Duodenal mucosa (tissue), 2 donors: ENCODE measurements at regions not wholly inside any gene's neighbourhood (a gene's known extent, or its start where the extent isn't known, plus 50 kb on each side); places are given as distances from the start of the nearest gene placed in this dataset.

ENCODE experiments used
- H3K27ac ChIP-seq: one replicate; pipeline ENCODE4 v1.7.0; 2013; ENCODE audit warnings: low read depth, low read length
- H3K27me3 ChIP-seq, 2 donors: one replicate each; pipeline ENCODE4 v1.7.0; 2013; ENCODE audit warnings: low read length in 2 of 2, control low read depth in 1 of 2; ENCODE audit not compliant: insufficient read depth in 2 of 2, control insufficient read depth in 1 of 2
- H3K36me3 ChIP-seq, 2 donors: one replicate each; pipeline ENCODE4 v1.7.0; 2013; ENCODE audit warnings: low read length in 2 of 2, control low read depth in 1 of 2; ENCODE audit not compliant: insufficient read depth in 2 of 2, control insufficient read depth in 1 of 2
- H3K4me1 ChIP-seq, 2 donors: one replicate each; pipeline ENCODE4 v1.7.0; 2013; ENCODE audit warnings: low read length in 2 of 2, control low read depth in 1 of 2; ENCODE audit not compliant: insufficient read depth in 2 of 2, control insufficient read depth in 1 of 2
- H3K4me3 ChIP-seq, 2 donors: one replicate each; pipeline ENCODE4 v1.7.0; 2013; ENCODE audit warnings: low read length in 2 of 2, low read depth in 1 of 2
- H3K9ac ChIP-seq, 2 donors: one replicate each; pipeline ENCODE4 v1.7.0; 2013; ENCODE audit warnings: low read length in 2 of 2, low read depth in 1 of 2
- H3K9me3 ChIP-seq, 2 donors: one replicate each; pipeline ENCODE4 v1.7.0; 2013; ENCODE audit warnings: low read length in 2 of 2, control low read depth in 1 of 2; ENCODE audit not compliant: control insufficient read depth in 1 of 2

- H3K9me3 ChIP-seq = no peaks in the 10 kb centered on the region
- peaks cover 0 to 4% of the 10 kb centered on the region in 2 donors for H3K27me3 ChIP-seq
- H3K4me3 ChIP-seq = no peak overlapping the region
- H3K9ac ChIP-seq = no peak overlapping the region
- no peaks in the 10 kb centered on the region for H3K36me3 ChIP-seq
- no peaks in the 10 kb centered on the region for H3K4me1 ChIP-seq
- no peak overlapping the region for H3K27ac ChIP-seq
These were observed 182.4 kb upstream of the TSHZ2 start for GRCh38 chr20:52789716-52790115.

GRCh38 chr20:52787962-52788361, 184.2 kb upstream of the TSHZ2 start:
- no peaks in the 10 kb centered on the region for H3K36me3 ChIP-seq
- H3K4me1 ChIP-seq = no peaks in the 10 kb centered on the region
- no peak overlapping the region for H3K4me3 ChIP-seq

GRCh38 chr20:52787216-52787615, 184.9 kb upstream of the TSHZ2 start:
- Histone ChIP-seq H3K4me1 (no peaks in the 10 kb centered on the region), H3K9ac (no peak overlapping the region), H3K9me3 (no peaks in the 10 kb centered on the region), H3K4me3 (no peak overlapping the region), H3K36me3 (no peaks in the 10 kb centered on the region), H3K27ac (no peak overlapping the region), H3K27me3 (peaks cover 0 to 4% of the 10 kb centered on the region in 2 donors)

More at GRCh38 chr20:52787962-52788361, 184.2 kb upstream of the TSHZ2 start:
- Histone ChIP-seq H3K9ac (no peak overlapping the region), H3K9me3 (no peaks in the 10 kb centered on the region), H3K27ac (no peak overlapping the region), H3K27me3 (peaks cover 0 to 4% of the 10 kb centered on the region in 2 donors)

GRCh38 chr20:52785679-52786078, 186.5 kb upstream of the TSHZ2 start:
- H3K4me1 ChIP-seq = no peaks in the 10 kb centered on the region

GRCh38 chr20:52783769-52784168, 188.4 kb upstream of the TSHZ2 start:
- no peaks in the 10 kb centered on the region for H3K9me3 ChIP-seq
- H3K36me3 ChIP-seq = no peaks in the 10 kb centered on the region
- H3K27me3 ChIP-seq = no peaks in the 10 kb centered on the region
- H3K4me3 ChIP-seq = no peak overlapping the region
- no peak overlapping the region for H3K27ac ChIP-seq
- no peak overlapping the region for H3K9ac ChIP-seq
- H3K4me1 ChIP-seq = no peaks in the 10 kb centered on the region

More at GRCh38 chr20:52785679-52786078, 186.5 kb upstream of the TSHZ2 start:
- Histone ChIP-seq H3K27me3 (no peaks in the 10 kb centered on the region), H3K27ac (no peak overlapping the region), H3K9ac (no peak overlapping the region), H3K9me3 (no peaks in the 10 kb centered on the region), H3K4me3 (no peak overlapping the region), H3K36me3 (no peaks in the 10 kb centered on the region)

GRCh38 chr20:52780462-52780861, 191.7 kb upstream of the TSHZ2 start:
- no peaks in the 10 kb centered on the region for H3K4me1 ChIP-seq
- H3K4me3 ChIP-seq = no peak overlapping the region
- no peaks in the 10 kb centered on the region for H3K36me3 ChIP-seq
- no peak overlapping the region for H3K9ac ChIP-seq
- peaks cover 0 to 3% of the 10 kb centered on the region in 2 donors for H3K27me3 ChIP-seq
- no peak overlapping the region for H3K27ac ChIP-seq
- no peaks in the 10 kb centered on the region for H3K9me3 ChIP-seq

- H3K4me1 ChIP-seq = no peaks in the 10 kb centered on the region
- H3K27ac ChIP-seq = no peak overlapping the region
- no peaks in the 10 kb centered on the region for H3K36me3 ChIP-seq
- H3K9me3 ChIP-seq = no peaks in the 10 kb centered on the region
- H3K4me3 ChIP-seq = no peak overlapping the region
- H3K9ac ChIP-seq = no peak overlapping the region
- peaks cover 0 to 8% of the 10 kb centered on the region in 2 donors for H3K27me3 ChIP-seq
These were observed 193.0 kb upstream of the TSHZ2 start for GRCh38 chr20:52779125-52779524.

GRCh38 chr20:52777171-52777570, 195.0 kb upstream of the TSHZ2 start:
- no peak overlapping the region for H3K27ac ChIP-seq
- H3K27me3 ChIP-seq = peaks cover 0 to 8% of the 10 kb centered on the region in 2 donors
- no peak overlapping the region for H3K9ac ChIP-seq
- no peaks in the 10 kb centered on the region for H3K9me3 ChIP-seq
- H3K4me1 ChIP-seq = no peaks in the 10 kb centered on the region
- no peaks in the 10 kb centered on the region for H3K36me3 ChIP-seq
- H3K4me3 ChIP-seq = no peak overlapping the region

- Histone ChIP-seq H3K36me3 (no peaks in the 10 kb centered on the region), H3K27me3 (peaks cover 0 to 8% of the 10 kb centered on the region in 2 donors), H3K4me1 (no peaks in the 10 kb centered on the region), H3K4me3 (no peak overlapping the region), H3K9ac (no peak overlapping the region), H3K27ac (no peak overlapping the region), H3K9me3 (no peaks in the 10 kb centered on the region)
These were observed 196.4 kb upstream of the TSHZ2 start for GRCh38 chr20:52775786-52776185.

- H3K4me1 ChIP-seq = no peaks in the 10 kb centered on the region
- H3K9ac ChIP-seq = no peak overlapping the region
- H3K4me3 ChIP-seq = no peak overlapping the region
- no peaks in the 10 kb centered on the region for H3K36me3 ChIP-seq
- H3K9me3 ChIP-seq = no peaks in the 10 kb centered on the region
- H3K27ac ChIP-seq = no peak overlapping the region
- H3K27me3 ChIP-seq = no peaks in the 10 kb centered on the region
These were observed 203.5 kb upstream of the TSHZ2 start for GRCh38 chr20:52768694-52769093.
